ENCODE measurements at regions not wholly inside any gene's neighbourhood (a gene's known extent, or its start where the extent isn't known, plus 50 kb on each side); places are given as distances from the start of the nearest gene placed in this dataset.

- TF ChIP-seq CTCF (conservative IDR thresholded peaks at IDR 0.05; ENCODE audit: low read depth in 2 of 2) (no peak), CREB1 (CRISPR knock-in tag; IDR thresholded peaks at IDR 0.05; ENCODE audit: low read depth) (no peak), REST (IDR thresholded peaks at IDR 0.05; ENCODE audit: unreplicated experiment) (no peak)
Observed at GRCh38 chr9:38212016-38212415, 143.0 kb upstream of the SHB start.

Data from GM23338 (cell line).